ENCODE measurements at regions not wholly inside any gene's neighbourhood (a gene's known extent, or its start where the extent isn't known, plus 50 kb on each side); places are given as distances from the start of the nearest gene placed in this dataset.
"Not testable (repeated sequence)": the region's sequence is repeated elsewhere in the genome, so short reads cannot be mapped to it uniquely, and the experiment has no call there.

DNA sequence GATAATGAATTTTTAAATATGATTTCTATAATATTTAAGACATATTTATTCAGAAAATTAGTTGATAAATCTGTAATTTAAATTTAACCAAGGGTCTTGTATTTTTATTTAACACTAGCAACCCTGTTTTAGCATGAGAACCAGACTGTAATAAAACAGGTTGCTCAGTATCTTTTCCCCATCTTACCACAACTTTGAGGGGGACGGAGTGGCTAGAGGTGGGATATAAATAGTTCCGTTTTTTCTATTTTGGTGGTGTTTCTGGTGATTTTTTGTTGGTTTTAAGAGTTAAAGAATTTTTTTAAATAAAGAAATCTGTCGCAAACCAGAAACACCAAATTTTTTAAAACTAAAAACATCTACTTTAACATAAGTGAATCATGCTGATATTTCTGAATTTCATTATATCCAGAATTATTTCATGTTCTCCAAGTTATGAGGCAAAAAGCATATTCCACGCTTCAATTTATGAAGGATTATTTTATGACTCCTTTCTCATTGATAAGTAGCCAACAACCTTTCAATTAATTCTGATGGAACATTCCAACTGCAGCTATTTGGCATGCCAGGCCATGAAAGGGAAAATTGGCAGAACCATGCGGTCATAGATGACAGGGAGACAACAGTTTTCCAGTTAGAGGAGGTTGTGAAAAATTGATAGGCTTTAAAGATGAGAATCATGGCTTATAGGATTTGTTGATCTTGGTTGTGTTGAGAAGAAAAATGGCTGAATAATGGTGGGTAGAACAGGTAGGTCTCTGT lies 151.9 kb upstream of the CARMIL1 start:
- no peak for DNase-seq

DNA sequence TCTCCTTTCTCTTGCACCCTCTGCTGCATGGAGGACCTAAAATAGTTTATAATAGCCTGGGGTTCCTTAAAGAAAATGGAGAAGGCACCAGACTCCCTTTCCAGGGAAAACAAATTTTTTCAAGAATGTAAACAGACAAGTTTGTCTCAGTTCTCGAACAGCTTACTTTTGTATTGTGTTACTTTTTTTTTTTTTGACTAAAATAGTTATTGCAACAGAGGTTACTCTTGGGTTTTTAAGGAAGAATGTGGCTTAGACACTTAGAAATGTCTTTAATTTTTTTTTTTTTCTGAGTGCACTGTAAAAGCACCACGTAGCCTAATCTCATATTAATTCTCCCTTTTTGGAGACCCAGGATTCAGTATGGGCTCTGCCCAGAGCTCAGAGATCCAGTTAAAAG lies 148.7 kb upstream of the CARMIL1 start:
- no peak for DNase-seq

DNA sequence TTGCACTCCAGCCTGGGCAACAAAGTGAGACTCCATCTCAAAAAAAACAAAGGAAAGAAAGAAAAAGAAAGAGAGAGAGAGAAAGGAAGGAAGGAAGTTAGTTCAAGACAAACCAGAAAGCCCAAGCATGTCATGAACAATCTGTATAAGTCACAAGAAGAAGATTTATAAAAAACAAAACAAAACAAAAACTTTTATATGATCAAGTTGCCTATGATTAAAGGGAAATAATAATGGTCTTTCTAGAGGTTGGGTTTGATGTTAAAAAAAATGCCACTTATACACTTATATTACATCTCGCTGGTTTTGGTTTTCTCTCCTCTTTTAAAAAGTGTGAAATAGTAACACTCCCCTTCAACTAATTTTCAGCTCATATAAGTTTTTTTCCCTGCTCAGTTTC lies 146.2 kb upstream of the CARMIL1 start:
- DNase-seq: no peak

GRCh38 chr6:25133568-25133967 lies 145.6 kb upstream of the CARMIL1 start:
- no peak for DNase-seq

DNA sequence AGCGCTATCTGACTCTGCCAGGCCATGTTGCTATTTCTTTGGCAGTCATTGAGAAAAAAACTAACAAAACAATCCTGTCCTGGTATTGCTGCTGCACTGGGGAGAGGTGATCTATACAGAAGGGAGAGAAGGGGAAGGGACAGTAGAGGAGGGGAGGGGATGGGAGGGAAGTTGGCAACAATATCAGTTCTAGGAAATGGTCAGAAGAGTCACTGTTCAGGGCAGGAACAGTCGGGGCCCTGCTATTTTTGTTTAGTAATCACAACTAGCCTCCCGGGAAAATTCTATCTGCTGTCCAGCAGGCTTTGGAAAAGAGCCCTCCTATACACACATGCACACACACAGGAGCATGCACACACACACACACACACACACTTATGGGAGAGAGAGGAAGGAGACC lies 142.3 kb upstream of the CARMIL1 start:
- no peak for DNase-seq

DNA sequence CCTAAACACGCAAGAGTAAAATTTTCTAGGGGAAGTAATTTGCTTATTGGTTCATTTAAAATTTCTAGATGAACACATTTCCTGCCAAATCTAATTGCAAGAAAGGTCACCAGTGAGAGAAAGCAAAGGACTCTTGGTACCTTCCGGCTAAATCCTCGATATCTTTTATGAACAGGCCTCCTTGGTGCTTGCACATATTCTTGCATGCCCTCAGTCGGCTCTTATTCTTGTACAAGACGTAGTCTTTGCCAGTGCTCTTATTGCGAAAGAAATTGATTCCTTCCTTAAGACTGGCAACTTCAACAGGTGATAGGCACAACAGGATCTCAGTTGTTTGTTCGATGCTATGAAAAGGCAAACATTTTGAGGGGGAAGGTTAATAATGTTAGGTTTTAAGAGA lies 141.7 kb upstream of the CARMIL1 start:
- DNase-seq: no peak

GRCh38 chr6:25137916-25138232 lies 141.3 kb upstream of the CARMIL1 start:
- DNase-seq: no peak

DNA sequence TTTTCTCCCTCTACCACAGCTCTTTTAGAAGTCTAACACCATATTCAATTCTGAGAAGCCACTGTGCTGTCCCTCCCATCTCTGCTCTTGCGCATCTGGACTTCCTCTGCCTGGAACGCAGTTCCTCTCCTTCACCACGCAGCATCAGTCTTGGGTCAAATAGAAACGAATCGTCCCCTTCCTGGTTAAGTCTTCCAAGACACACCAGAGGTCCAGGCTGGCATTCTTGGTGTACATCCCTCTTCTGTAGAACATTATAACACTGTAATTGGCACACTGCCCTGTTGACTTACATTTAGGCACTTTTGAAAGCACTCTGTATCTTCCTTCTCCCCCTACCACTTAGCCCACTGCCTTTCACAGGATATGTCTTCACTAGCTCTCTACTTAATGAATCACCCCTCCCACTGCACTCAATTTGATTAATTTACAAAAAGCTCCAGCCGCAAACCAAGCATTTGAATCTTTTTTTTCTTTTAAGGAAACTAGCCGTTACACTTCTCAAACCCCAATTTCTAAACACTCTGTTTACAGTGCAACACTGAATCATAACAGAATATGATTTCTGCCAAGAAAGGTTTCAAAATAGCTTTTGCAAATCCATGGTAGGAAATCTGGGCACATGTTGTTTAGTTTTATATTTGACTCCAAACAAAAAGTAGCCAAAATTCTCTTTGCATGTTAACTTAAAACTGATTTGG lies 140.8 kb upstream of the CARMIL1 start:
- DNase-seq: peak in 2 of 4 experiments; percentile 21

DNA sequence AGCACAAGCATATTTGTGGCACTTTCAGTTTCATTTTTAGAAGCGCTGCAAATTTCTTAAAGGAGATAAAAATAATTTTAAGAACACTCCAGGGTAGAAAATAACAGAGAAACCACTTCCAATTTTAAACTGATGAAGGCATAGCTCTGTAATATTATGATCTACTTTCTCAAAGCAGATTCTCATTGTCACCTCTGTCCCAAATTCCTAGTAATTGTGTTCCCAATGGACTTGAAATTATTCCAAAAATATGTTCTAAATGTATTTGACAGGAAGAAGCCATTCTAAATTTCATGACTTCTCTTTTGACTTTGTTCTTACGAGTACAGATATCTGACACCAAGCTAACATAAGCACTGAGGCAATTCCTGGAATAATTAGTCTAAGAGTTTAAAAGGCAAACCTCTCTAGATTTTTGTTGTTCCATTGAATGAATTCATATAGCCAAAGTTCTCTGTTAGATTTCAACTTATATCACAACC lies 140.2 kb upstream of the CARMIL1 start:
- DNase-seq: no peak

GRCh38 chr6:25139608-25140007 lies 139.6 kb upstream of the CARMIL1 start:
- DNase-seq: not testable (repeated sequence)

DNA sequence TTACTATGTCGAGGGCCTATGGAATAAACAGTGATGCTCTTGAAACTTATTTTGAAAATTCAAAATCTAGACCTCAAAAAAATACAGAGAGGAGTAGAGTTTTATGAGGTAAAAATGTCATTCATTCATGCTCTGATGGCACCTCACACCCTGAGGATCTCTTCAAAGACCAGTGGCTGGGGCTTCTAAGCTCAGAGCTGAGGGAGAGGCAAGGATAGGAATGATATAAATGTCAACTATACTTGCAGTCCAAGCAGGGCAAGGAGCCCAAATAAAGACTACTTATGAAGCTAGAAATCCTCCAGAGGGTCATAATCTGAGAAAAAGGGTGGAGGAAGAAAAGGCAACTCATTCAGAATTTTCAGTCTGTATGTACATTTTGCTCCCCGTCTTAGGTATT lies 136.7 kb upstream of the CARMIL1 start:
- DNase-seq: no peak

- DNase-seq: no peak
Observed at GRCh38 chr6:25144919-25145318, 134.3 kb upstream of the CARMIL1 start.

- no peak for DNase-seq
Observed at GRCh38 chr6:25147223-25147622, 132.0 kb upstream of the CARMIL1 start.

GRCh38 chr6:25150031-25150430 lies 129.1 kb upstream of the CARMIL1 start:
- no peak for DNase-seq

GRCh38 chr6:25150863-25151262 lies 128.3 kb upstream of the CARMIL1 start:
- DNase-seq: no peak

GRCh38 chr6:25153079-25153478 lies 126.1 kb upstream of the CARMIL1 start:
- no peak for DNase-seq

GRCh38 chr6:25154034-25154596 lies 125.1 kb upstream of the CARMIL1 start:
- DNase-seq: no peak

- no peak for DNase-seq
Observed at GRCh38 chr6:25155211-25155610, 124.0 kb upstream of the CARMIL1 start.

- DNase-seq: no peak
Observed at GRCh38 chr6:25156123-25156522, 123.1 kb upstream of the CARMIL1 start.

GRCh38 chr6:25157183-25157582 lies 122.0 kb upstream of the CARMIL1 start:
- no peak for DNase-seq

- no peak for DNase-seq
Observed at GRCh38 chr6:25157842-25158241, 121.3 kb upstream of the CARMIL1 start.

- DNase-seq: not testable (repeated sequence)
Observed at GRCh38 chr6:25160134-25160533, 119.0 kb upstream of the CARMIL1 start.

- DNase-seq: no peak
Observed at GRCh38 chr6:25165177-25165576, 114.0 kb upstream of the CARMIL1 start.

DNA sequence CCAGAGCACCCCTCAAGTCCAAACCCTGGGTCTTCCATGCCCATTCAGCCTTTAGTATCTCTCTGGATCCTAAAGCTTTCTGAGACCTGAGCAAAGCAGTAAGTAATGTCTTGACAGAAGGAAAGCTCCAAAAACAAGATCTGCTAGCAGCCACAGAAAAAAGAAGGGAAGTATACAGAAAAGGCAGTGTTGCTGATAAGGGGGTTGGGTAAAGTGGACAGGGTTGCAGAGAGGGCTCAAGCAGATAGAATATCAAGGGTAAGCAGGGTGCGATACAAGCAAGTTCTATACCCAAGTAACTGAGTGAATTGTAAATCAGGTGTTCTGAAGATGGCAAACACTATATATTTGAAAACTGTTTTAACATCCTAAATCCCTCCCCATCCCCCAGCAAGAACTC lies 113.4 kb upstream of the CARMIL1 start:
- DNase-seq: no peak
